ENCODE measurements at regions not wholly inside any gene's neighbourhood (a gene's known extent, or its start where the extent isn't known, plus 50 kb on each side); places are given as distances from the start of the nearest gene placed in this dataset.
A peak's percentile ranks its signal among the peaks of the same experiment; 100 is the strongest.

GRCh38 chr17:14016858-14017257 is 52.4 kb upstream of the COX10 start:
- TF ChIP-seq CTCF (IDR thresholded peaks at IDR 0.05; ENCODE audit: low read depth, low read length, missing input control): no peak
- no peak for TF ChIP-seq REST (IDR thresholded peaks at IDR 0.05)
- no peak for TF ChIP-seq TAF1 (conservative IDR thresholded peaks at IDR 0.05)
- no peak for TF ChIP-seq GABPA (IDR thresholded peaks at IDR 0.05 in 1 of 2, conservative IDR thresholded peaks at IDR 0.05 in 1 of 2)
- no peak for TF ChIP-seq ZBTB33 (IDR thresholded peaks at IDR 0.05)
- TF ChIP-seq RAD21 (IDR thresholded peaks at IDR 0.05): peak; percentile 6 to 40
- TF ChIP-seq MAX (IDR thresholded peaks at IDR 0.05): no peak
- no peak for TF ChIP-seq NR2F2 (IDR thresholded peaks at IDR 0.05)
